ENCODE measurements at regions not wholly inside any gene's neighbourhood (a gene's known extent, or its start where the extent isn't known, plus 50 kb on each side); places are given as distances from the start of the nearest gene placed in this dataset.
"Not testable (repeated sequence)": the region's sequence is repeated elsewhere in the genome, so short reads cannot be mapped to it uniquely, and the experiment has no call there.

DNA sequence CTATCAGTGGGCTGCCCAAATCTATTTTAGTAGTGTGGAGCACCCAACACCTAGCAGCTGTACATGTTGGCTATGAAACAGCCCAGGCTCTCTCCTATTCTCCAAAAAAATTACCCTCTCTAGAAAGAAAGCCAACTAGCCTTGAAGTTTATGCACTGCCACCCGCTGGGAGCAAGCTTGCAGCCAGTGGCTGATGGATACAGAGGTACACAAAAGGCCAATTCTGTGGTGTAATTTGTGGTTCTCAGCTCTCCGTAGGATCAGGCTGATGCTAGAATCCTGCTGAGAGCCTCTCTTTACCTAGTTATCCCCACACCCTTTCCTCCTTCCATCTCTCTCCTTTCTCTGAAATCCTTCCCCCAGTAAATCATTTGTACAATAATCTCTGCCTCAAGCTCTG, 1120.7 kb downstream of the DIAPH3 start:
- no peak for TF ChIP-seq POLR2A (IDR thresholded peaks at IDR 0.05)
- TF ChIP-seq CTCF (IDR thresholded peaks at IDR 0.05) = no peak
- Histone ChIP-seq H3K27me3 (no peaks in the 10 kb centered on the region), H3K9me3 (no peaks in the 10 kb centered on the region), H3K4me1 (no peaks in the 10 kb centered on the region), H3K27ac (no peak overlapping the region), H3K4me3 (no peak overlapping the region), H3K36me3 (no peaks in the 10 kb centered on the region)
- DNase-seq = no peak
- intact Hi-C loops (cut with DNase I; ENCODE audit: low total_unique reads) = no loop called here

DNA sequence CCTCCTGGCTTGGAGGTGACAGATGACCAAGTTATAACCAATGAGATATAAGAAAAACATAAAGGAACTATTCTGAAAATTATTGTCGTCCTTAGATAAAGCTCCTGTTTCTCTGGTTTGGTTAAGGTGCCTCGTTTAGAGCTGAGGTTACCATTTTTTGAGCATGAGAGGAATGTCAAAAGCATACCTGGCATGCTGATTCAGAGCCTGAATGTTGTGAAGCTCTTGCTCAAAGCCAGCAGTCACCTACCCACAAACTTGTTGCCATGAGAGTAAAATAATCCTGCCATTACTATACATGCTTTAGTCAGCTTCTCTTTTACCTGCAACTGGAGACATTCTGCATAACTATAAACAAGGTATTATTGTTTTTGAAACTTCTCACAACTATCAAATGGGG, 1116.2 kb downstream of the DIAPH3 start:
- no peak for DNase-seq
- Histone ChIP-seq H3K27me3 (no peaks in the 10 kb centered on the region), H3K4me3 (no peak overlapping the region), H3K36me3 (no peaks in the 10 kb centered on the region), H3K9me3 (no peaks in the 10 kb centered on the region), H3K4me1 (no peaks in the 10 kb centered on the region), H3K27ac (no peak overlapping the region)
- TF ChIP-seq CTCF (IDR thresholded peaks at IDR 0.05) = no peak
- no peak for TF ChIP-seq POLR2A (IDR thresholded peaks at IDR 0.05)
- intact Hi-C loops (cut with DNase I; ENCODE audit: low total_unique reads) = no loop called here

GRCh38 chr13:59061621-59062020, 1102.1 kb downstream of the DIAPH3 start:
- Histone ChIP-seq H3K9me3 (no peaks in the 10 kb centered on the region), H3K4me1 (no peaks in the 10 kb centered on the region), H3K27ac (no peak overlapping the region), H3K27me3 (no peaks in the 10 kb centered on the region), H3K36me3 (no peaks in the 10 kb centered on the region), H3K4me3 (no peak overlapping the region)
- no peak for DNase-seq
- intact Hi-C loops (cut with DNase I; ENCODE audit: low total_unique reads) = no loop called here
- TF ChIP-seq POLR2A (IDR thresholded peaks at IDR 0.05) (no peak), CTCF (IDR thresholded peaks at IDR 0.05) (no peak)

DNA sequence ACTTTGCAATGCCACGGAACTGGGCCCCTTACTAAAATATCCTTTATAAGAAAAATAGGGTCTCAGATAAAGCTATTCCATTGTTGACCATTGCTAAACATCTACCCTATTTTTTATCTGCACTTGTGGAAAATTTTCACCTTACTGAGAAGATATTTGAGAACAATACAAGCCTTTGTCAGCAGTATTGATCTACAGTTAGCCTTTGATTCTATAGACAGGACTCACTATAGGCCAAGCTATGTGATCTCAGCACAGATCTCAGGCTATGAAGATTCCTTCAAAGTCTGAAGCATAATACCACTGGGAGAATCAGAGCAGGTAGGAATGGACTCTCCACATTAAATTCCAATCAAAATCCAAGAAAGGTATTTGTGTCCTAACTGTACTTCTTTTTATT, 1099.7 kb downstream of the DIAPH3 start:
- DNase-seq = no peak
- Histone ChIP-seq H3K4me1 (no peaks in the 10 kb centered on the region), H3K4me3 (no peak overlapping the region), H3K36me3 (no peaks in the 10 kb centered on the region), H3K27me3 (no peaks in the 10 kb centered on the region), H3K27ac (no peak overlapping the region), H3K9me3 (no peaks in the 10 kb centered on the region)
- intact Hi-C loops (cut with DNase I; ENCODE audit: low total_unique reads) = no loop called here
- TF ChIP-seq CTCF (IDR thresholded peaks at IDR 0.05) = no peak

GRCh38 chr13:59076386-59076785, 1087.3 kb downstream of the DIAPH3 start:
- H3K36me3 ChIP-seq; H3K27ac ChIP-seq; H3K4me3 ChIP-seq; H3K9me3 ChIP-seq; H3K4me1 ChIP-seq; intact Hi-C loops (cut with DNase I; ENCODE audit: low total_unique reads); H3K27me3 ChIP-seq; DNase-seq: not testable (repeated sequence)

DNA sequence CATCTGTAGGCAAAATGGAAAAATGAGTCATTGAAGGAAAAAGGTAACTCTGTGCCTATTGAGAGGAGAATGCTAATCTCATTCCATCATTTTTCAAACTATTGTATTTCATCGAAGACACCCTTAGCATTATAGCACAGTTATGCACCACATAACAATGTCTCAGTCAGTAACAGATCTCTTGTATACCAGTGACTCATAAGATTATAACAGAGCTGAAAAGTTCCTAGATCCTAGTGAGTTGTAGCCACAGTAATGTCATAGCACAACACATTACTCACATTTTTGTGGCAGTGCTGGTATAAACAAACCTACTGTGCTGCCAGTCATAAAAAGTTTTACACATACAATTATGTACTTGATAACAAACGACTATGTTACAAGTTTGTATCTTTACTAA, 1077.6 kb downstream of the DIAPH3 start:
- H3K4me1 ChIP-seq = no peaks in the 10 kb centered on the region
- no peaks in the 10 kb centered on the region for H3K27me3 ChIP-seq
- DNase-seq = no peak
- H3K4me3 ChIP-seq = no peak overlapping the region
- no peak overlapping the region for H3K27ac ChIP-seq
- H3K36me3 ChIP-seq = no peaks in the 10 kb centered on the region
- no peaks in the 10 kb centered on the region for H3K9me3 ChIP-seq
- TF ChIP-seq POLR2A (IDR thresholded peaks at IDR 0.05) = no peak
- TF ChIP-seq CTCF (IDR thresholded peaks at IDR 0.05) = no peak
- intact Hi-C loops (cut with DNase I; ENCODE audit: low total_unique reads) = no loop called here
